Gastroesophageal sphincter (tissue), 4 donors: ENCODE measurements at regions not wholly inside any gene's neighbourhood (a gene's known extent, or its start where the extent isn't known, plus 50 kb on each side); places are given as distances from the start of the nearest gene placed in this dataset.

ENCODE experiments used
- ATAC-seq: fragments of 150-250 bp; one replicate; pipeline ENCODE4 v1.9.1; 2016; ENCODE audit warnings: mild to moderate bottlenecking, moderate library complexity
- H3K27ac ChIP-seq, 4 donors: fragments of 200-600 bp; sonication (generic) in 3 of 4; 1 replicate in 3 of 4; 2 replicates in 1 of 4; pipeline ENCODE4 v1.5.1; 2016 to 2019
- H3K27me3 ChIP-seq: fragments of 200-600 bp; sonication (generic); one replicate; pipeline ENCODE4 v1.5.1; 2019
- H3K36me3 ChIP-seq, 2 donors: fragments of 200-600 bp; sonication (generic); one replicate each; pipeline ENCODE4 v1.5.1; 2019; ENCODE audit warnings: control low read depth in 1 of 2
- H3K4me1 ChIP-seq, 3 donors: fragments of 200-600 bp; sonication (generic); 1 replicate in 2 of 3; 2 replicates in 1 of 3; pipeline ENCODE4 v1.5.1; 2016 to 2019; ENCODE audit warnings: control low read depth in 2 of 3
- H3K4me3 ChIP-seq, 2 donors: fragments of 200-600 bp; sonication (generic); one replicate each; pipeline ENCODE4 v1.5.1; 2019; ENCODE audit warnings: mild to moderate bottlenecking in 1 of 2, moderate library complexity in 1 of 2
- H3K9me3 ChIP-seq, 3 donors: fragments of 200-600 bp; sonication (generic); one replicate each; pipeline ENCODE4 v1.5.1; 2017 to 2019; ENCODE audit warnings: control low read depth in 2 of 3
- EP300 ChIP-seq: sonication (generic); formaldehyde crosslinking; IDR thresholded peaks from one replicate; pipeline ENCODE4 v1.6.1; 2017; ENCODE audit warnings: antibody characterized with exemption, mild to moderate bottlenecking
- POLR2A ChIP-seq, 2 donors: fragments of 450-650 bp; IDR thresholded peaks; one replicate each; pipeline ENCODE4 v1.6.1; 2017; ENCODE audit warnings: antibody characterized with exemption in 2 of 2, mild to moderate bottlenecking in 2 of 2, moderate library complexity in 1 of 2
- POLR2AphosphoS5 ChIP-seq: sonication (generic); formaldehyde crosslinking; IDR thresholded peaks from one replicate; pipeline ENCODE4 v1.6.1; 2017; ENCODE audit warnings: antibody characterized with exemption
- WGBS, 2 donors: methylation state at CpG; one replicate each; pipeline ENCODE4 v1.1.5; 2018; ENCODE audit warnings: low coverage in 1 of 2; 5-methylcytosine and 5-hydroxymethylcytosine counted together
- TF ChIP-seq, protein P1 (sequence below), 4 experiments: fragments of 200-600 bp in 2 of 4; fragments of 450-650 bp in 2 of 4; sonication (generic) in 1 of 4; IDR thresholded peaks; one replicate each; pipeline ENCODE4 v1.5.1; 2017 to 2019; ENCODE audit warnings: antibody characterized with exemption in 4 of 4, mild to moderate bottlenecking in 2 of 4, moderate library complexity in 2 of 4

DNA sequence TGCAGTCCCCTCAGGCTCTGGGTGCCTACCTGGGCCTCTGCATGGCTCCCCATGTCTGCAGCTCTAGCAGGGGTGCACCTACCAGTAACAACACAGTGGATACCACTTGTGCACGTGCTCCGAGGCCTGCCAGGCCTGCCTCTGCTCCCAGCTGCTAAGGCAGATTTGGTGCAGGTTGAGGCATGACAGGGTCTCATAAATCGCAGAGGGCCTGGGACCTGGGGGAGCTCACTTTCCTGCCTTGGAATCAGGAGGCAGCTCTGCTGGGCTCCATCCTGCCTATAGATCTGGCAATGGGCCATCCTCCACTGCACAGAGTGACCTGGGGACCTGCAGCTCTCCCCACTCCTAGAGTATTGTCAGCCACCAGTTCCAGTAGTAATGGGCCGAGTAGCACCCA, 121.9 kb upstream of the CXCL14 start:
- no peaks in the 10 kb centered on the region for H3K36me3 ChIP-seq
- TF ChIP-seq POLR2AphosphoS5 (no peak), EP300 (no peak), POLR2A (IDR thresholded peaks at IDR 0.05) (no peak)
- TF ChIP-seq, protein P1, sequence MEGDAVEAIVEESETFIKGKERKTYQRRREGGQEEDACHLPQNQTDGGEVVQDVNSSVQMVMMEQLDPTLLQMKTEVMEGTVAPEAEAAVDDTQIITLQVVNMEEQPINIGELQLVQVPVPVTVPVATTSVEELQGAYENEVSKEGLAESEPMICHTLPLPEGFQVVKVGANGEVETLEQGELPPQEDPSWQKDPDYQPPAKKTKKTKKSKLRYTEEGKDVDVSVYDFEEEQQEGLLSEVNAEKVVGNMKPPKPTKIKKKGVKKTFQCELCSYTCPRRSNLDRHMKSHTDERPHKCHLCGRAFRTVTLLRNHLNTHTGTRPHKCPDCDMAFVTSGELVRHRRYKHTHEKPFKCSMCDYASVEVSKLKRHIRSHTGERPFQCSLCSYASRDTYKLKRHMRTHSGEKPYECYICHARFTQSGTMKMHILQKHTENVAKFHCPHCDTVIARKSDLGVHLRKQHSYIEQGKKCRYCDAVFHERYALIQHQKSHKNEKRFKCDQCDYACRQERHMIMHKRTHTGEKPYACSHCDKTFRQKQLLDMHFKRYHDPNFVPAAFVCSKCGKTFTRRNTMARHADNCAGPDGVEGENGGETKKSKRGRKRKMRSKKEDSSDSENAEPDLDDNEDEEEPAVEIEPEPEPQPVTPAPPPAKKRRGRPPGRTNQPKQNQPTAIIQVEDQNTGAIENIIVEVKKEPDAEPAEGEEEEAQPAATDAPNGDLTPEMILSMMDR (IDR thresholded peaks at IDR 0.05) = no peak
- no peak overlapping the region for H3K27ac ChIP-seq
- H3K27me3 ChIP-seq = no peaks in the 10 kb centered on the region
- no peak for ATAC-seq
- no peaks in the 10 kb centered on the region for H3K4me1 ChIP-seq
- 100% methylated on average over 1 of the region's 4 CpGs; no CpG with 5 or more reads in 1 of the 2 donors for WGBS, 2 donors
- H3K9me3 ChIP-seq = no peaks in the 10 kb centered on the region
- no peak overlapping the region for H3K4me3 ChIP-seq

DNA sequence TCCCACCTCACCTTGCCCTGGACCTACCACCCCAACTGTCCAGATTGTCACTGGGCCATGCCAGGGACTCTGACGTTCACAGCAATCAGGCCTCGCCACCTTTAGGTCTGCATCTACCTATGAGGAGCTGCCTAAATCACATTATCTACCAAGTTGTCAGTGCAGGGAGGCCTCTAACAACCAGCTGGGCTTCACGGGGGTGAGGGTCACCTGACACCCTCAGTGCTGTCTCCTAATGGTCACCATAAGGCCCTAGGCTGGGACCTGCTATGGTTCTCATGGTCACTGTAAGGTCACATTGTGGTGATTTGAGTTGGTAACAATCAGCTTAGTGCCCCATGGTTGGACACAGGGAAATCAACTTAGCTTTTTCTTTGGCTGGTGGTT, 119.2 kb upstream of the CXCL14 start:
- H3K4me3 ChIP-seq = no peak overlapping the region
- ATAC-seq = no peak
- no peaks in the 10 kb centered on the region for H3K36me3 ChIP-seq
- WGBS, 2 donors = 56 to 100% methylated on average over 2 to 3 of the region's 3 CpGs
- TF ChIP-seq, protein P1 (IDR thresholded peaks at IDR 0.05) = no peak
- TF ChIP-seq EP300 = no peak
- TF ChIP-seq POLR2A (IDR thresholded peaks at IDR 0.05) = no peak
- TF ChIP-seq POLR2AphosphoS5 = no peak
- no peaks in the 10 kb centered on the region for H3K9me3 ChIP-seq
- H3K4me1 ChIP-seq = no peaks in the 10 kb centered on the region
- no peak overlapping the region for H3K27ac ChIP-seq
- H3K27me3 ChIP-seq = no peaks in the 10 kb centered on the region

DNA sequence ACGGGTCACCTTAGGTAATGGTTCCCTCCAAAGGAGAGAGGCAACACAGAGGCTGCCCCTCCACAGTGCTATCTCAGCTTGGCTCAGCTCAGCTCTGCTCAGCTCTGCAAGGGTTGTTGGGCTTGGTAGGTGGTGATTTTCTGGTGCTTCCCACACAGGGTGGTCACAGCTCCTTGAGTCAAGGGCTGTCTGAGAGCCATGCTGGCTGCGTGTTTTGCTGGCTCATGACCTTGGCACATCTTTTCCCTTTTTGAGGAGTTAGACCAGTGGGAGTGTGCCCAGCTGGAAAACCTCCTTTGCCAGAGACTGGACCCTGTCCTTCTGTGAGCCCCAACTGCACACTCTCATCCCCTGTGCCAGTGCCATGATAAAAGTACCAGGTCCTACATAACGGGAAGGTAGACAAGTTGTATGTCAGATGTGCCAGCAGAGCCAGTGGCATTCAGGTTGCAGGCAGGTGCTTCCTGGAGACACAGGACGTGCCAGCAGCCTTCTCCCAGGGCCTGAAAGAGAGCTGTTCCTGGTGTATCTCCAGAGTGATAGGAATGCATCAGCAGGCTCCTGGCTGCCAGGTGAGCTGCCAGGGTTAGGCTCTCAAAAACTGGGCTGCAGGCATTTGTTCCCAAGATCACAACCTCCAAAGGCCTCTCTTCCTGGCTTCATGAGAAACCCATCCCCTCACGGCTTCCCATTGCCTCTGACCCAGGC, 118.6 kb upstream of the CXCL14 start:
- no peak for ATAC-seq
- Histone ChIP-seq H3K27me3 (no peaks in the 10 kb centered on the region), H3K4me1 (no peaks in the 10 kb centered on the region), H3K4me3 (no peak overlapping the region), H3K36me3 (no peaks in the 10 kb centered on the region), H3K27ac (no peak overlapping the region), H3K9me3 (no peaks in the 10 kb centered on the region)
- TF ChIP-seq, protein P1 (IDR thresholded peaks at IDR 0.05) = no peak
- TF ChIP-seq POLR2AphosphoS5 = no peak
- TF ChIP-seq EP300 = no peak
- no peak for TF ChIP-seq POLR2A (IDR thresholded peaks at IDR 0.05)
- 72 to 100% methylated on average over 2 to 3 of the region's 5 CpGs for WGBS, 2 donors

DNA sequence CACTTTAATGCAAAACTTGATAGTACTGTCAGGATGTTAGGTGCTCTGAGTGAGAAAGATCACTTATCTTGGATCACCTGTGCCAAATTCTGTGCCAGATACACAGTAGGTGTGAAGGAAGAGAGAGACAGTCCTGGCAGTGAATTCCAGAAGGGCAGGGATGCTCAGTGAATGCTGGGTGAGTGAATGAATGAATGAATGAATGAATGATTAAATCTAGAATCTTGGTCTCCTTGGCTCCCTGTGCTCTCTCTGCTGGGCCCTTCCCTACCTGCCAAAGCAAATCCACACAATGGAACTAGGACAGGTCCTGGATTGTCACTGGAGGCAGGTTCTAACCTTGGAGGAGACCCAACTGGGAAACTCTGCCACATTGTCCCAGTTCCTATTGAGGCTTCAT, 117.5 kb upstream of the CXCL14 start:
- Histone ChIP-seq H3K36me3 (no peaks in the 10 kb centered on the region), H3K4me3 (no peak overlapping the region), H3K27me3 (no peaks in the 10 kb centered on the region), H3K27ac (no peak overlapping the region), H3K9me3 (no peaks in the 10 kb centered on the region), H3K4me1 (no peaks in the 10 kb centered on the region)
- TF ChIP-seq EP300 (no peak), POLR2A (IDR thresholded peaks at IDR 0.05) (no peak), POLR2AphosphoS5 (no peak)
- TF ChIP-seq, protein P1 (IDR thresholded peaks at IDR 0.05) = no peak
- no peak for ATAC-seq

DNA sequence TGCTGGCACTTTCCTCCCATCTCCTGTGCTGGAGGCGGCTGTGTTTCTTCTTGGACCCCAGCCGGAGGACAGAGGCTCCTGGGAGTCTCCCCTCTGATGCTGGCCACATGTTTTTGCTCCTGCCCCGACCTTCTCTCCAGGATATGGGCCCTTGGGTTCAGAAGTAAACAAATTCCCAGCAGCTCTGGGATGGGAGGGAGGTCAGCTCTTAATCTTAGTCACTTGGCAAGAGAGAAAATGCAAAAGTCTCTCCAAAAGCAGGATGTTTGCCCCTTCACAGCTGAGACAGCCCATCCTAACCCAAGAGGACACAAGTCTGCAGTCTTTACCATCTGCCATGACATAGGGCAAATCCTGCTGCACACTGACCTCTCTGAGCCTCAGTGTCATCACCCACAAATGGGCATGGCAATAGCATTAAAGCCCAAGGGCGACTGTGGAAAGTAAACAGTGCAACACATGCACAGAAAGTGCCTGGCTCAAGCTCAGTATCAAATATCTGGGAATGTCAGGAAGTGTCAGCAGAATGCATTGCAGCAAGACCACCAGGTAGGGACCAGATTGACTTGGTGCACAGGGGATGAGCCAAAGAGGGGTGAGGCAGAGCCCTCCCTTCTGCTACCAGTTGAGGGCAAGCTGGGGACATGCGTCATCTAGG, 117.0 kb upstream of the CXCL14 start:
- H3K36me3 ChIP-seq = no peaks in the 10 kb centered on the region
- no peak overlapping the region for H3K4me3 ChIP-seq
- TF ChIP-seq, protein P1 (IDR thresholded peaks at IDR 0.05) = no peak
- TF ChIP-seq POLR2A (IDR thresholded peaks at IDR 0.05) = no peak
- no peak for TF ChIP-seq POLR2AphosphoS5
- TF ChIP-seq EP300 = no peak
- no peaks in the 10 kb centered on the region for H3K27me3 ChIP-seq
- 70% methylated on average over 1 of the region's 5 CpGs; no CpG with 5 or more reads in 1 of the 2 donors for WGBS, 2 donors
- no peaks in the 10 kb centered on the region for H3K9me3 ChIP-seq
- H3K27ac ChIP-seq = no peak overlapping the region
- no peaks in the 10 kb centered on the region for H3K4me1 ChIP-seq
- ATAC-seq = no peak
